Liver (tissue), 8 donors: ENCODE measurements at regions not wholly inside any gene's neighbourhood (a gene's known extent, or its start where the extent isn't known, plus 50 kb on each side); places are given as distances from the start of the nearest gene placed in this dataset.

ENCODE experiments used
- DNase-seq: peaks from one replicate; pipeline ENCODE4 v3.0.0-alpha.2; 2017; ENCODE audit warnings: low spot score
- H3K27ac ChIP-seq, 2 donors: one replicate each; pipeline ENCODE4 v1.7.0; 2013; ENCODE audit warnings: inconsistent platforms in 2 of 2, low read length in 2 of 2, control low read depth in 1 of 2, low read depth in 1 of 2, mild to moderate bottlenecking in 1 of 2
- H3K27me3 ChIP-seq, 4 donors: one replicate each; pipeline versions ENCODE4 v1.6.1 to v1.7.0; 2013; ENCODE audit warnings: low read length in 3 of 4, inconsistent platforms in 1 of 4, mild to moderate bottlenecking in 1 of 4, moderate library complexity in 1 of 4; ENCODE audit not compliant: control insufficient read depth in 4 of 4, insufficient read depth in 4 of 4
- H3K36me3 ChIP-seq, 4 donors: one replicate each; pipeline versions ENCODE4 v1.6.1 to v1.7.0; 2013; ENCODE audit warnings: low read length in 3 of 4, mild to moderate bottlenecking in 3 of 4, low read depth in 1 of 4, moderate library complexity in 1 of 4; ENCODE audit not compliant: control insufficient read depth in 4 of 4, insufficient read depth in 3 of 4
- H3K4me1 ChIP-seq, 4 donors: one replicate each; pipeline versions ENCODE4 v1.6.1 to v1.7.0; 2013; ENCODE audit warnings: low read length in 3 of 4, mild to moderate bottlenecking in 3 of 4, moderate library complexity in 1 of 4; ENCODE audit not compliant: control insufficient read depth in 4 of 4, insufficient read depth in 4 of 4
- H3K4me3 ChIP-seq, 3 donors: one replicate each; pipeline versions ENCODE4 v1.6.1 to v1.7.0; 2013; ENCODE audit warnings: low read length in 3 of 3, control low read depth in 1 of 3, low read depth in 1 of 3, mild to moderate bottlenecking in 1 of 3
- H3K9ac ChIP-seq, 2 donors: one replicate each; pipeline ENCODE4 v1.7.0; 2013; ENCODE audit warnings: low read length in 2 of 2, mild to moderate bottlenecking in 2 of 2, moderate library complexity in 2 of 2, control low read depth in 1 of 2, low read depth in 1 of 2
- H3K9me3 ChIP-seq, 4 donors: one replicate each; pipeline versions ENCODE4 v1.6.1 to v1.7.0; 2013; ENCODE audit warnings: low read length in 3 of 4; ENCODE audit not compliant: control insufficient read depth in 4 of 4
- CTCF ChIP-seq: fragments of 150-350 bp; IDR thresholded peaks from 2 replicates; pipeline ENCODE4 v1.5.1; 2017; ENCODE audit warnings: improper control_type of control experiment, low read depth, low read length; ENCODE audit not compliant: missing input control
- EGR1 ChIP-seq, 2 donors: IDR thresholded peaks; 2 replicates each; pipeline ENCODE4 v1.6.1; 2016 to 2018; ENCODE audit warnings: antibody characterized with exemption in 2 of 2, low read depth in 2 of 2
- FOXA1 ChIP-seq: IDR thresholded peaks from 2 replicates; pipeline ENCODE4 v1.6.1; 2016; ENCODE audit warnings: antibody characterized with exemption
- FOXA2 ChIP-seq: IDR thresholded peaks from 2 replicates; pipeline ENCODE4 v1.6.1; 2016; ENCODE audit warnings: antibody characterized with exemption
- GABPA ChIP-seq, 2 donors: IDR thresholded peaks in 1 of 2; conservative IDR thresholded peaks in 1 of 2; 2 replicates each; pipeline ENCODE4 v1.6.1; 2016; ENCODE audit warnings: antibody characterized with exemption in 2 of 2, mild to moderate bottlenecking in 1 of 2, moderate library complexity in 1 of 2
- HNF4A ChIP-seq, 2 donors: conservative IDR thresholded peaks; 2 replicates each; pipeline ENCODE4 v1.6.1; 2016; ENCODE audit warnings: antibody characterized with exemption in 2 of 2, mild to moderate bottlenecking in 2 of 2
- HNF4G ChIP-seq: IDR thresholded peaks from 2 replicates; pipeline ENCODE4 v1.6.1; 2016; ENCODE audit warnings: antibody characterized with exemption
- JUND ChIP-seq, 2 donors: IDR thresholded peaks; 2 replicates each; pipeline ENCODE4 v1.6.1; 2016; ENCODE audit warnings: antibody characterized with exemption in 2 of 2
- NR2F2 ChIP-seq: IDR thresholded peaks from 2 replicates; pipeline ENCODE4 v1.6.1; 2016; ENCODE audit warnings: antibody characterized with exemption
- RAD21 ChIP-seq, 2 donors: IDR thresholded peaks; 2 replicates each; pipeline ENCODE4 v1.6.1; 2016; ENCODE audit warnings: antibody characterized with exemption in 2 of 2, mild to moderate bottlenecking in 2 of 2
- RXRA ChIP-seq, 2 donors: IDR thresholded peaks; 2 replicates each; pipeline ENCODE4 v1.6.1; 2017 to 2018; ENCODE audit warnings: antibody characterized with exemption in 2 of 2, mild to moderate bottlenecking in 1 of 2
- SP1 ChIP-seq: IDR thresholded peaks from 2 replicates; pipeline ENCODE4 v1.6.1; 2018; ENCODE audit warnings: antibody characterized with exemption, mild to moderate bottlenecking
- YY1 ChIP-seq: IDR thresholded peaks from 2 replicates; pipeline ENCODE4 v1.6.1; 2016; ENCODE audit warnings: antibody characterized with exemption, mild to moderate bottlenecking
- WGBS: extraction: QIAGEN DNeasy Blood & Tissue Kit; methylation state at CpG from one replicate; pipeline ENCODE4 v1.1.7; 2013; 5-methylcytosine and 5-hydroxymethylcytosine counted together
- TF ChIP-seq, protein P1 (sequence below): IDR thresholded peaks from 2 replicates; pipeline ENCODE4 v1.6.1; 2016; ENCODE audit warnings: antibody characterized with exemption, mild to moderate bottlenecking
- TF ChIP-seq, protein P2 (sequence below): IDR thresholded peaks from 2 replicates; pipeline ENCODE4 v1.6.1; 2016; ENCODE audit warnings: antibody characterized with exemption
- TF ChIP-seq, protein P3 (sequence below): IDR thresholded peaks from 2 replicates; pipeline ENCODE4 v1.6.1; 2016; ENCODE audit warnings: antibody characterized with exemption
- TF ChIP-seq, protein P4 (sequence below): IDR thresholded peaks from 2 replicates; pipeline ENCODE4 v1.6.1; 2016; ENCODE audit warnings: antibody characterized with exemption
- donor health status: healthy.
- donor health status: healthy.
- donor health status: healthy.
- donor health status: healthy.
- donor health status: healthy.

GRCh38 chr2:219965287-219966194 is 338.1 kb downstream of the SLC4A3 start:
- H3K4me1 ChIP-seq, result no peaks in the 10 kb centered on the region
- 30% methylated on average over 5 of the region's 5 CpGs for WGBS
- H3K36me3 ChIP-seq, result no peaks in the 10 kb centered on the region
- no peak for DNase-seq
- no peak overlapping the region for H3K27ac ChIP-seq
- no peak overlapping the region for H3K4me3 ChIP-seq
- no peaks in the 10 kb centered on the region for H3K9me3 ChIP-seq
- H3K9ac ChIP-seq, result no peak overlapping the region
- peaks cover 0 to 3% (median 0%) of the 10 kb centered on the region in 4 donors for H3K27me3 ChIP-seq
- no peak for TF ChIP-seq JUND (IDR thresholded peaks at IDR 0.05)
- TF ChIP-seq YY1, result no peak
- TF ChIP-seq, protein P1, sequence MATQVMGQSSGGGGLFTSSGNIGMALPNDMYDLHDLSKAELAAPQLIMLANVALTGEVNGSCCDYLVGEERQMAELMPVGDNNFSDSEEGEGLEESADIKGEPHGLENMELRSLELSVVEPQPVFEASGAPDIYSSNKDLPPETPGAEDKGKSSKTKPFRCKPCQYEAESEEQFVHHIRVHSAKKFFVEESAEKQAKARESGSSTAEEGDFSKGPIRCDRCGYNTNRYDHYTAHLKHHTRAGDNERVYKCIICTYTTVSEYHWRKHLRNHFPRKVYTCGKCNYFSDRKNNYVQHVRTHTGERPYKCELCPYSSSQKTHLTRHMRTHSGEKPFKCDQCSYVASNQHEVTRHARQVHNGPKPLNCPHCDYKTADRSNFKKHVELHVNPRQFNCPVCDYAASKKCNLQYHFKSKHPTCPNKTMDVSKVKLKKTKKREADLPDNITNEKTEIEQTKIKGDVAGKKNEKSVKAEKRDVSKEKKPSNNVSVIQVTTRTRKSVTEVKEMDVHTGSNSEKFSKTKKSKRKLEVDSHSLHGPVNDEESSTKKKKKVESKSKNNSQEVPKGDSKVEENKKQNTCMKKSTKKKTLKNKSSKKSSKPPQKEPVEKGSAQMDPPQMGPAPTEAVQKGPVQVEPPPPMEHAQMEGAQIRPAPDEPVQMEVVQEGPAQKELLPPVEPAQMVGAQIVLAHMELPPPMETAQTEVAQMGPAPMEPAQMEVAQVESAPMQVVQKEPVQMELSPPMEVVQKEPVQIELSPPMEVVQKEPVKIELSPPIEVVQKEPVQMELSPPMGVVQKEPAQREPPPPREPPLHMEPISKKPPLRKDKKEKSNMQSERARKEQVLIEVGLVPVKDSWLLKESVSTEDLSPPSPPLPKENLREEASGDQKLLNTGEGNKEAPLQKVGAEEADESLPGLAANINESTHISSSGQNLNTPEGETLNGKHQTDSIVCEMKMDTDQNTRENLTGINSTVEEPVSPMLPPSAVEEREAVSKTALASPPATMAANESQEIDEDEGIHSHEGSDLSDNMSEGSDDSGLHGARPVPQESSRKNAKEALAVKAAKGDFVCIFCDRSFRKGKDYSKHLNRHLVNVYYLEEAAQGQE, result no peak
- no peak for TF ChIP-seq CTCF
- TF ChIP-seq HNF4G, result no peak
- TF ChIP-seq, protein P2, sequence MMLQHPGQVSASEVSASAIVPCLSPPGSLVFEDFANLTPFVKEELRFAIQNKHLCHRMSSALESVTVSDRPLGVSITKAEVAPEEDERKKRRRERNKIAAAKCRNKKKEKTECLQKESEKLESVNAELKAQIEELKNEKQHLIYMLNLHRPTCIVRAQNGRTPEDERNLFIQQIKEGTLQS, result no peak
- TF ChIP-seq EGR1 (IDR thresholded peaks at IDR 0.05; ENCODE audit: low read depth in 2 of 2), result no peak
- no peak for TF ChIP-seq GABPA (IDR thresholded peaks at IDR 0.05 in 1 of 2, conservative IDR thresholded peaks at IDR 0.05 in 1 of 2)
- no peak for TF ChIP-seq RAD21 (IDR thresholded peaks at IDR 0.05)
- TF ChIP-seq SP1, result no peak
- TF ChIP-seq NR2F2, result no peak
- TF ChIP-seq, protein P3, sequence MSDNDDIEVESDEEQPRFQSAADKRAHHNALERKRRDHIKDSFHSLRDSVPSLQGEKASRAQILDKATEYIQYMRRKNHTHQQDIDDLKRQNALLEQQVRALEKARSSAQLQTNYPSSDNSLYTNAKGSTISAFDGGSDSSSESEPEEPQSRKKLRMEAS, result no peak
- no peak for TF ChIP-seq FOXA2
- TF ChIP-seq FOXA1, result no peak
- no peak for TF ChIP-seq RXRA (IDR thresholded peaks at IDR 0.05)
- TF ChIP-seq, protein P4, sequence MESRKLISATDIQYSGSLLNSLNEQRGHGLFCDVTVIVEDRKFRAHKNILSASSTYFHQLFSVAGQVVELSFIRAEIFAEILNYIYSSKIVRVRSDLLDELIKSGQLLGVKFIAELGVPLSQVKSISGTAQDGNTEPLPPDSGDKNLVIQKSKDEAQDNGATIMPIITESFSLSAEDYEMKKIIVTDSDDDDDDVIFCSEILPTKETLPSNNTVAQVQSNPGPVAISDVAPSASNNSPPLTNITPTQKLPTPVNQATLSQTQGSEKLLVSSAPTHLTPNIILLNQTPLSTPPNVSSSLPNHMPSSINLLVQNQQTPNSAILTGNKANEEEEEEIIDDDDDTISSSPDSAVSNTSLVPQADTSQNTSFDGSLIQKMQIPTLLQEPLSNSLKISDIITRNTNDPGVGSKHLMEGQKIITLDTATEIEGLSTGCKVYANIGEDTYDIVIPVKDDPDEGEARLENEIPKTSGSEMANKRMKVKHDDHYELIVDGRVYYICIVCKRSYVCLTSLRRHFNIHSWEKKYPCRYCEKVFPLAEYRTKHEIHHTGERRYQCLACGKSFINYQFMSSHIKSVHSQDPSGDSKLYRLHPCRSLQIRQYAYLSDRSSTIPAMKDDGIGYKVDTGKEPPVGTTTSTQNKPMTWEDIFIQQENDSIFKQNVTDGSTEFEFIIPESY, result no peak
- no peak for TF ChIP-seq HNF4A (conservative IDR thresholded peaks at IDR 0.05)
